ENCODE measurements at regions not wholly inside any gene's neighbourhood (a gene's known extent, or its start where the extent isn't known, plus 50 kb on each side); places are given as distances from the start of the nearest gene placed in this dataset.

DNA sequence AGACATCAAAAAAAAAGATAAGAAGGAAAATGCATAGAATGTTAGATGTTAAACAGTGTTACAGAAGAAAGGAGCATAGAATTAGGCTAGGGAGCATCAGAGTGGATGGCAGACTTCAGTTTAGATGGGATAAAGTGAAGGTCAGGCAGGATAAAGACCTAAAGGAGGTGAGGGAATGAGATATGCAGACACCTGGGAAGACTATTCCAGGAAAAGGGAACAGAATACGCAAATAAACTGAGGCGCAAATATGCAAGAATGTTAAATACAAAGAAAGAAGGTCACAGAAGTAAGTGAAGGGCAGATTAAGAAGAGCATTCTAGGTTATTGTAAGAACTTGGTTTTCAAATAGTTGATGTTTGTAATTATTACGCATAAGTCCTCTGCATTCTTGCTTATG lies 116.3 kb upstream of the REG3A start:
- Histone ChIP-seq H3K27me3 (no peaks in the 10 kb centered on the region), H3K4me1 (no peaks in the 10 kb centered on the region), H3K4me3 (no peak overlapping the region), H3K27ac (no peak overlapping the region), H3K9me3 (peaks cover 6% of the 10 kb centered on the region), H3K36me3 (no peaks in the 10 kb centered on the region)
- DNase-seq (ENCODE audit: low spot score in 2 of 2): no peak
- WGBS: 88% methylated on average over 3 of the region's 3 CpGs
- TF ChIP-seq, protein P1, sequence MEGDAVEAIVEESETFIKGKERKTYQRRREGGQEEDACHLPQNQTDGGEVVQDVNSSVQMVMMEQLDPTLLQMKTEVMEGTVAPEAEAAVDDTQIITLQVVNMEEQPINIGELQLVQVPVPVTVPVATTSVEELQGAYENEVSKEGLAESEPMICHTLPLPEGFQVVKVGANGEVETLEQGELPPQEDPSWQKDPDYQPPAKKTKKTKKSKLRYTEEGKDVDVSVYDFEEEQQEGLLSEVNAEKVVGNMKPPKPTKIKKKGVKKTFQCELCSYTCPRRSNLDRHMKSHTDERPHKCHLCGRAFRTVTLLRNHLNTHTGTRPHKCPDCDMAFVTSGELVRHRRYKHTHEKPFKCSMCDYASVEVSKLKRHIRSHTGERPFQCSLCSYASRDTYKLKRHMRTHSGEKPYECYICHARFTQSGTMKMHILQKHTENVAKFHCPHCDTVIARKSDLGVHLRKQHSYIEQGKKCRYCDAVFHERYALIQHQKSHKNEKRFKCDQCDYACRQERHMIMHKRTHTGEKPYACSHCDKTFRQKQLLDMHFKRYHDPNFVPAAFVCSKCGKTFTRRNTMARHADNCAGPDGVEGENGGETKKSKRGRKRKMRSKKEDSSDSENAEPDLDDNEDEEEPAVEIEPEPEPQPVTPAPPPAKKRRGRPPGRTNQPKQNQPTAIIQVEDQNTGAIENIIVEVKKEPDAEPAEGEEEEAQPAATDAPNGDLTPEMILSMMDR (IDR thresholded peaks at IDR 0.05): no peak
- no peak for TF ChIP-seq EP300 (IDR thresholded peaks at IDR 0.05)

DNA sequence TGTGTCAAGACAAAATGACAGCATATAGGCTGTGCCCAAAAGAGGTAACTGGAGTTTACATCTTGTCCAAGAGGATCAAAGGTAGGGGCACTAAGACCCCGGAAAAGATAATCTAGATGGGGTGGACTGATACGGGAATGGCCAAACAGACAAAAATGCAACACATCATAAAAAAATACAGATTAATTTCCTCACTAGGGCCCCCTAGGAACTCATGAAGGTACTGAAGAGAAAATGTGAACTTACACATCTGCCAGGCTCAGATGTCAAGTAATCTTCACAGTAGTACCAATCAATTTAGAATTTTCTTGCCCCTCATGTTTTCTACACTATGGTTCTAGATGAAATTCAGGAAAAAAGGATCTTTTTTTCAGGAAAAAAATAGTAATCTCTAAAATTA lies 115.6 kb upstream of the REG3A start:
- Histone ChIP-seq H3K4me1 (no peaks in the 10 kb centered on the region), H3K9me3 (peaks cover 6% of the 10 kb centered on the region), H3K4me3 (no peak overlapping the region), H3K36me3 (no peaks in the 10 kb centered on the region), H3K27ac (no peak overlapping the region), H3K27me3 (no peaks in the 10 kb centered on the region)
- DNase-seq (ENCODE audit: low spot score in 2 of 2): no peak
- 84% methylated on average over 2 of the region's 2 CpGs for WGBS
- TF ChIP-seq POLR2AphosphoS5 (IDR thresholded peaks at IDR 0.05) (no peak), POLR2A (IDR thresholded peaks at IDR 0.05) (no peak), EP300 (IDR thresholded peaks at IDR 0.05) (no peak)
- TF ChIP-seq, protein P1 (IDR thresholded peaks at IDR 0.05): no peak

DNA sequence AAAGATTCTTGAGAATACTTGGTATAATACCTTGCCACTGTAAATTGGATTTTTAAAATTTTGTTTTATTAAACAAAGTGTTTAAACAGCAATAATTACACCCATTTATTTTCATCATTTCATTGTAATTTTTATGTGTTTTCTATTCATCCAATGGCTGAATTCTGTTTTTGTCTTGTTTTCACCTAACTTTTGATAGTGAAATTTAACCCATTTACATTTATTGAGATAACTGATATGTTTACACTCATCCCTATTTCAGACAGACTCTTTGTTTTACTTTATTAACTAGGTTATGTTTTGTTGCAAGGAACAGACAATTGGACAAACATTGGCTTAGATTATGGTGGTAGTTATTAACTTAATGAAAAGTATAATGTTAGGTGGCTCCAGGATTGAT lies 113.1 kb upstream of the REG3A start:
- H3K36me3 ChIP-seq: no peaks in the 10 kb centered on the region
- DNase-seq (ENCODE audit: low spot score in 2 of 2): no peak
- H3K4me1 ChIP-seq: no peaks in the 10 kb centered on the region
- TF ChIP-seq EP300 (IDR thresholded peaks at IDR 0.05) (no peak), POLR2A (IDR thresholded peaks at IDR 0.05) (no peak), POLR2AphosphoS5 (IDR thresholded peaks at IDR 0.05) (no peak)
- TF ChIP-seq, protein P1 (IDR thresholded peaks at IDR 0.05): no peak
- no peak overlapping the region for H3K4me3 ChIP-seq
- H3K27ac ChIP-seq: no peak overlapping the region
- peaks cover 6% of the 10 kb centered on the region for H3K9me3 ChIP-seq
- H3K27me3 ChIP-seq: no peaks in the 10 kb centered on the region

DNA sequence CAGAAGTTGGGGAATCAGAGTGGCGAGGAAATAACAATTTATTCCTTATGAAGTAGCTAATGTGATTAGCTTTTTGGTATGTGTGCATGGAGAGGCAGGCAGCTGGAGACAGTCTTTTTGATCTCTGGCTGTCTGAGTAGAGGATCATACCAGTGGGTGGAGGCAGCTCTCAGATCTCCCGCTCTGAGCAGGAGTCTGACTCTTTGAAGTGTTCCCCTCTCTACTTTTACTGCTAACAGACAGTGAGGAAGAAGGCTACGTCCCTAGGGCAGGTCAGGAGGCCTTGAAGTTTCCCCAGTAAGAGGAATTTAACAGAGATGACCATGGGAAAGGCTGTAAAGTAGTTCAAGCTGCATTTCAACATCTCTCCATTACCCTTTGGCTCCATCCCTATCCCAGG lies 111.9 kb upstream of the REG3A start:
- peaks cover 7% of the 10 kb centered on the region for H3K9me3 ChIP-seq
- H3K27me3 ChIP-seq: no peaks in the 10 kb centered on the region
- H3K4me3 ChIP-seq: no peak overlapping the region
- no peak overlapping the region for H3K27ac ChIP-seq
- H3K36me3 ChIP-seq: no peaks in the 10 kb centered on the region
- TF ChIP-seq EP300 (IDR thresholded peaks at IDR 0.05) (no peak), POLR2AphosphoS5 (IDR thresholded peaks at IDR 0.05) (no peak), POLR2A (IDR thresholded peaks at IDR 0.05) (no peak)
- TF ChIP-seq, protein P1 (IDR thresholded peaks at IDR 0.05): no peak
- no peaks in the 10 kb centered on the region for H3K4me1 ChIP-seq
- DNase-seq (ENCODE audit: low spot score in 2 of 2): no peak
- WGBS: 18% methylated on average over 3 of the region's 3 CpGs

DNA sequence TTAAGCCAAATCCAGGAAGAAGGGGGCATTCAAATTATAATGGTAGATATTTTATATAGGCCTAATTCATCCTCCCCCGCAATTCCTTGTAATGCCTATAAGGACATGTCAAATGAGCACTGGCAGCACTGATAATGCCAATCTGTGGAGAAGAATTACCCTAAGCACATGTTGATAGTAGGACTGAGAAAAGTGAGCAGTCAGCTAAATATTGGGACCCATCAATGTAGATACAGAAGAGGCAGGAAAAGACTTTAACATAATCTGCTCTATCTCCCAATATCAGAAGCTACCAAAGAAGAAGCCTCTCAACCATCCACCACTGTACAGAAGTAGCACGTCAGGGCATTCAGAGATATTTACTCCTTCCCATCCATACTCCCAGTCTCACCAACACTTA lies 101.3 kb upstream of the REG3A start:
- Histone ChIP-seq H3K27ac (no peak overlapping the region), H3K27me3 (no peaks in the 10 kb centered on the region), H3K9me3 (peaks cover 3% of the 10 kb centered on the region), H3K36me3 (no peaks in the 10 kb centered on the region), H3K4me3 (no peak overlapping the region), H3K4me1 (no peaks in the 10 kb centered on the region)
- 91% methylated on average over 2 of the region's 2 CpGs for WGBS
- TF ChIP-seq POLR2A (IDR thresholded peaks at IDR 0.05) (no peak), POLR2AphosphoS5 (IDR thresholded peaks at IDR 0.05) (no peak), EP300 (IDR thresholded peaks at IDR 0.05) (no peak)
- TF ChIP-seq, protein P1 (IDR thresholded peaks at IDR 0.05): no peak
- DNase-seq (ENCODE audit: low spot score in 2 of 2): no peak

All from suprapubic skin (tissue), 4 donors.